Stimulated activated CD4-positive, alpha-beta T cell treated with anti-CD3 and anti-CD28 coated beads, Interleukin-1b, Interleukin-23, amount 100 ng/mL, for 24 hours (primary cell): ENCODE measurements at regions not wholly inside any gene's neighbourhood (a gene's known extent, or its start where the extent isn't known, plus 50 kb on each side); places are given as distances from the start of the nearest gene placed in this dataset.
"Not testable (repeated sequence)": the region's sequence is repeated elsewhere in the genome, so short reads cannot be mapped to it uniquely, and the experiment has no call there.

Experiments
- DNase-seq, 4 experiments: peaks; one replicate each; pipeline ENCODE4 v3.0.0-alpha.2; 2020; ENCODE audit warnings: low read depth in 4 of 4, low spot score in 1 of 4

DNA sequence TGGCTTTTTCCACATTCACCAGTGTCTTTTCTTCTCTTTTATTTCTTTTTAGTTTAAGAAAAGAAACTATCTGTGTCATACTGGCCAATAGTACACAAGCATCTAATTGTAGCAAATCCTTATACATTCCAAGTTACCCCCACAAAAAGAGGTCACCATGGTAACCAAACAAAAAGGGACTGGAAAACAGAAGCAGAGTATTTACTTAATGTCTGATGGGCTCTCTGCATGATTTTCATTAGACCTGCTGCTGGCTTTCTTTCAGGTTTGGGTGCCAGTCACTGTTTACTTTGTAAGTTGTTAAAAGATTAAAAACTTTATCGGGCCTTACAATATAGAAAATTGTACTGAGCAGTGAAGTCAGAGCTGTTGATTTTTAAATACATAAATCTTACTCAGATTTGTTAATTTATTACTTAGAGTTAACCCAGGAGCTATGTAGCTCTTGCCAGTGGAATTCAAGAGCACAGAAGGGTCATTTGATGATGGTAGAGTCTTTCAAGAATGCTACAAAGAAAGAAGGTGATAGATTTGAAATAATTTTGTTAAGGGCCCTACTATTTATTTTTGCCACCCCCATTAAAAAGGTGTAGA lies 123.9 kb downstream of the BRMS1L start:
- DNase-seq = no peak

DNA sequence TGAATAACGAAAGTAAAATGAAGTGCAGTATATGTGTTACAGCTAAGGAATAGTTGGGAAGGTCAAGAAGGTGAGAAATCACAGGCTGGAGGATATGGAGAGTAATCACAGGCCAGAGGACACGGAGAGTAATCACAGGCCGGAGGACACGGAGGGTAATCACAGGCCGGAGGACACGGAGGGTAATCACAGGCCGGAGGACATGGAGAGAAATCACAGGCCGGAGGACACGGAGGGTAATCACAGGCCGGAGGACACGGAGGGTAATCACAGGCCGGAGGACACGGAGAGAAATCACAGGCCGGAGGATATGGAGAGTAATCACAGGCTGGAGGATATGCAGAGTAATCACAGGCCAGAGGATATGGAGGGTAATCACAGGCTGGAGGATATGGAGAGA lies 121.8 kb downstream of the BRMS1L start:
- not testable (repeated sequence) for DNase-seq

DNA sequence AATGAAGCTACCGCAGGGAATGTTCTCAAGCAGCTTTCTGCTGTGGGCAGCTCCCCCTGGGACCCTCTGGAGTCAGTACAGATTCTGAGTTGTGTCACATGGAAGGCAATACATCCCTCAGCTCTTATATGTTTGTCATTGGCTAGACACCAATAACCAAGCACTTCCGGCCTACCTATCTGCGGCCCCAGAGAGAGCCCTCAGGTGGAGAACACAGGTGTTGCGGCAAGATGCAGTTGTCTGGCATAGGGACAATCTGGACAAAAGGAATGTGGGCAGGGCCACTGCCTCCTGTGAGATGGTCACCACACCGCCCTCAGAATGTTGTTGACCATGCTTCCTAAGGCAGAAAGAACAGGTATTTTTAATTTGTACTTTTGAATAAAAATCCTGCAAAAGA lies 118.7 kb downstream of the BRMS1L start:
- DNase-seq = no peak

GRCh38 chr14:35940291-35940690 lies 114.2 kb downstream of the BRMS1L start:
- no peak for DNase-seq

- DNase-seq = no peak
Measured at GRCh38 chr14:35938770-35939169, 112.6 kb downstream of the BRMS1L start.

- DNase-seq = no peak
Measured at GRCh38 chr14:35934499-35934898, 108.4 kb downstream of the BRMS1L start.

GRCh38 chr14:35932659-35933159 lies 106.6 kb downstream of the BRMS1L start:
- DNase-seq = peak in 2 of 4 experiments; percentile 12 to 21

DNA sequence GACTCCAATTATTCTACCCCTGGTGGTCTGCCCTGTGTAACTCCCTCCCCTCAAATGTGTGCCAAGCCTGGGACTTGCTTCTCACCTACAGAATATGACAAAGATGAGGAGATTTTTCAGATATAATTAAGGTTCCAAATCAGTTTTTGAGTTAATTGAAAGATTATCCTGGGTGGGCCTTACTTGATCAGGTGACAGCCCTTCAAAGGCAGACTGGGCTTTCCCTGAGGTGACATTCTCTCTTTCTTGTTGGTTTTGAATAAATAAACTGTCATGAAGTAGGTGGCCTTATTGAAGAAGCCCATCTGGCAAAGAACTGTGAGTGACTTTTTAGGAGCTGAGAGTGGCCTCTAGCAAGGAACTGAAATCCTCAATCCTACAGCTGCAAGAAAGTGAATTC lies 106.0 kb downstream of the BRMS1L start:
- no peak for DNase-seq

DNA sequence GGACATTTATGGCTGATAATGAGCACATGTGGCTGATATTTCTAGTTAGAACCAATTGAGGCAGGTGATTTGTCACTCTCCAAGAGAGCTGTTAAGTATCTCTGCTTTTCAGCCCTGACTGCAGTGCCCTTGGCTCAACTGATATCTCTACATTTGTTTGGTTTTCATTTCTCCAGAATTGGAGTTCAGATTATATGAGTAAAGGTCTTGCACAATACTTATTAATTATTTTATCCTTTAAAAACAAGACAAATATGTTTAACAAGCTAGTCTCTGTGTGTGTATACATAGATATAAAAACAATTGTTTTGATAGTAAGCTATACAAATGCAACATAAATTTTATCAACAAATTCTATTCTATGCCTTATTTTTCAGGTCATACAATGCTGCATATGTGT lies 105.2 kb downstream of the BRMS1L start:
- no peak for DNase-seq

DNA sequence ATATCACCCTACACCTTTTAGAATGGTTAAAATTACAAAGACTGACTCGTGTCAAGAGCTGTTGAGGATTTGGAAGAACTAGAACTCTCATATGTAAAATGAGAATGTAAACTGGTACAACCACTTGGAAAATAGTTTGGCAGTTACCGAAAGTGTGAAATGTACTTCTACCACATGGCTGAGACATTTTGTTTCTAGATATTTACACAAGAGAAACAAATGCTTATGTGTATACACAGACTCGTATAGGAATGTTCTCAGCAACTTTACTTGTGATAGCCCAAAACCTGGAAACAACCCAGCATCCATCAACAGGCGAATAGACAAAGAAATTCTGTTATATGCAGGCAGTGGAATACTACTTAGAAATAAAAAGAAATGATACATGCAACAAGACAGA lies 103.0 kb downstream of the BRMS1L start:
- DNase-seq = no peak

DNA sequence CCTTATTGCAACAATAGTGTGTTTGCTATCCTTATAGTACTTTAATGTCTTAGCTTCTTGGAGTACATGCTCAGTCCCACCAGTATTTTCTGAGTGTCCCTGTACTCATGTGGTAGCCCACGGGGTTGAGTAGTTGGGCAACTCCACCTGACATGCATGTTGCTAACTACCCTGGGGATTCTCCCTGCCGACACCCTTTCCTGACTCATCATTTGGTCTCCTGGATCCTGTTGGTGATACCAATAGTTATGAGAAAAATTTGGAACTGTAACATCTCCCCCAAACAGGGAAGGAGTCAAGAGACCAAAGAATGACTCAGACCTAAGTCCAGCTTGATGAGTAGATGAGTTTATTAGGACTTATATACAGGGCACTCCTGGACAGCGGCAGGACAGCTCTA lies 101.6 kb downstream of the BRMS1L start:
- DNase-seq = no peak

GRCh38 chr14:35925319-35925718 lies 99.2 kb downstream of the BRMS1L start:
- no peak for DNase-seq

GRCh38 chr14:35922590-35922989 lies 96.5 kb downstream of the BRMS1L start:
- DNase-seq = not testable (repeated sequence)

GRCh38 chr14:35921745-35922144 lies 95.6 kb downstream of the BRMS1L start:
- no peak for DNase-seq
